K562 (cell line): ENCODE measurements at regions not wholly inside any gene's neighbourhood (a gene's known extent, or its start where the extent isn't known, plus 50 kb on each side); places are given as distances from the start of the nearest gene placed in this dataset.

Source experiments
- ATAC-seq: fragments of 200-7000 bp; cut with Tn5 transposase; 3 replicates; pipeline ENCODE4 v1.9.1; 2020; ENCODE audit warnings: moderate library complexity
- BruUV-seq: library from RNA; stranded (reverse); fragments of 400-500 nt; replicated peaks from 2 replicates; lab custom pipeline; 2021; lab: Mats Ljungman, UMichigan
- CTCF ChIA-PET: fragments of 300-600 bp; formaldehyde crosslinking; extraction: SDS; loops from one replicate; lab custom pipeline; 2021; ENCODE audit warnings: low intra/inter-chr PET ratio; lab: Yijun Ruan, JAX
- POLR2A ChIA-PET: fragments of 300-600, 350-650 bp; sonication (Branson Sonifier 250); formaldehyde crosslinking; extraction: SDS; loops from one replicate; lab custom pipeline; 2021; ENCODE audit warnings: antibody characterized with exemption, inconsistent platforms; lab: Yijun Ruan, JAX
- DNase-seq, 4 experiments: peaks; one replicate each; pipeline versions ENCODE4 v3.0.0 to v3.0.0-alpha.2; 2011 to 2018; ENCODE audit warnings: low spot score in 3 of 4, mixed read lengths in 3 of 4; ENCODE audit errors: extremely low read depth in 1 of 4
- FAIRE-seq: peaks from 2 replicates; lab custom pipeline; 2011; peaks lifted over from hg19 to GRCh38; lab: Jason Lieb, UNC
- H2AFZ ChIP-seq: 2 replicates; pipeline ENCODE4 v1.6.0; 2011; ENCODE audit warnings: low read depth, low read length, control low read depth, inconsistent platforms
- H3K27ac ChIP-seq: fragments of 200-600 bp; 3 replicates; pipeline ENCODE4 v1.8.0; 2011; ENCODE audit warnings: low read depth, mild to moderate bottlenecking, control low read depth, inconsistent platforms, low read length, moderate library complexity, mixed read lengths; ENCODE audit errors: extremely low read depth
- H3K27me3 ChIP-seq, 2 experiments: fragments of 300-600 bp in 1 of 2; 2 replicates in 1 of 2; 3 replicates in 1 of 2; pipeline versions ENCODE4 v1.6.0 to v1.8.0; 2011; ENCODE audit warnings: inconsistent platforms in 2 of 2, low read length in 2 of 2, mild to moderate bottlenecking in 1 of 2, mixed read lengths in 1 of 2, moderate library complexity in 1 of 2; ENCODE audit not compliant: control insufficient read depth in 2 of 2, insufficient read depth in 2 of 2
- H3K36me3 ChIP-seq: fragments of 300-600 bp; 3 replicates; pipeline ENCODE4 v1.8.0; 2011; ENCODE audit warnings: mild to moderate bottlenecking, low read length, inconsistent platforms; ENCODE audit not compliant: control insufficient read depth, insufficient read depth
- H3K4me1 ChIP-seq, 2 experiments: fragments of 200-600 bp in 1 of 2; replicated peaks in 1 of 2; 2 replicates in 1 of 2; 3 replicates in 1 of 2; pipeline versions ENCODE4 v1.5.1 to v1.8.0; 2011; ENCODE audit warnings: inconsistent platforms in 2 of 2, low read length in 2 of 2, mild to moderate bottlenecking in 1 of 2, mixed read lengths in 1 of 2, moderate library complexity in 1 of 2; ENCODE audit not compliant: control insufficient read depth in 2 of 2, insufficient read depth in 2 of 2
- H3K4me2 ChIP-seq: 2 replicates; pipeline ENCODE4 v1.6.1; 2011; ENCODE audit warnings: low read length, control low read depth, inconsistent platforms, mixed read lengths; ENCODE audit not compliant: insufficient read depth
- H3K4me3 ChIP-seq: fragments of 200-600 bp; sonication (generic), shearing (Covaris generic); 2 replicates; pipeline ENCODE4 v1.5.1; 2016; ENCODE audit warnings: control low read depth, inconsistent platforms
- H3K79me2 ChIP-seq: fragments of 200-600 bp; 3 replicates; pipeline ENCODE4 v1.8.0; 2011; ENCODE audit warnings: low read length, inconsistent platforms; ENCODE audit not compliant: control insufficient read depth, insufficient read depth
- H3K9ac ChIP-seq, 2 experiments: 2 replicates each; pipeline versions ENCODE4 v1.6.0 to v1.6.1; 2011; ENCODE audit warnings: low read depth in 2 of 2, low read length in 2 of 2, control low read depth in 1 of 2, inconsistent platforms in 1 of 2, mild to moderate bottlenecking in 1 of 2, mixed read lengths in 1 of 2; ENCODE audit not compliant: insufficient read depth in 1 of 2
- H3K9me1 ChIP-seq: one replicate; pipeline ENCODE4 v1.6.0; 2011; ENCODE audit warnings: inconsistent platforms, mild to moderate bottlenecking, low read length, moderate library complexity; ENCODE audit not compliant: control insufficient read depth, insufficient read depth
- H3K9me3 ChIP-seq: replicated peaks from 2 replicates; pipeline ENCODE4 v1.5.1; 2011; ENCODE audit warnings: low read depth, low read length, inconsistent platforms; ENCODE audit not compliant: control insufficient read depth, insufficient read depth
- H4K20me1 ChIP-seq: replicated peaks from 2 replicates; pipeline ENCODE4 v1.6.1; 2011; ENCODE audit warnings: low read length, inconsistent platforms, mixed read lengths; ENCODE audit not compliant: control insufficient read depth, insufficient read depth
- POLR3A ChIP-seq: IDR thresholded peaks from 2 replicates; pipeline ENCODE4 v1.6.1; 2011; ENCODE audit warnings: borderline replicate concordance, mild to moderate bottlenecking, moderate library complexity; ENCODE audit not compliant: insufficient read length, insufficient read depth; ENCODE audit errors: extremely low read depth
- STAT5A ChIP-seq: IDR thresholded peaks from 2 replicates; pipeline ENCODE4 v1.6.1; 2012; ENCODE audit warnings: low read length, inconsistent platforms, borderline replicate concordance
- ZKSCAN8 ChIP-seq: fragments of 200-800 bp; sonication (Bioruptor generic); IDR thresholded peaks from 2 replicates; pipeline ENCODE4 v1.6.1; 2016; ENCODE audit warnings: missing genetic modification characterization, missing compliant biosample characterization
- ZNF584 ChIP-seq: fragments of 200-800 bp; sonication (Bioruptor generic); IDR thresholded peaks from 2 replicates; pipeline ENCODE4 v1.6.1; 2016; ENCODE audit warnings: low read depth, mild to moderate bottlenecking, missing genetic modification characterization, missing compliant biosample characterization
- ZNF707 ChIP-seq: fragments of 250-450 bp; sonication (Bioruptor Pico); conservative IDR thresholded peaks from 2 replicates; pipeline ENCODE4 v1.8.0; 2022; ENCODE audit warnings: inconsistent platforms, mild to moderate bottlenecking, moderate library complexity
- ZNF830 ChIP-seq: fragments of 250-450 bp; sonication (Bioruptor Pico); IDR thresholded peaks from 2 replicates; pipeline ENCODE4 v1.5.0; 2021; ENCODE audit warnings: mild to moderate bottlenecking
- WGBS: fragments of 100-300 bp; shearing (Covaris generic); methylation state at CpG from one replicate; pipeline ENCODE4 v1.1.6; 2016; ENCODE audit warnings: low coverage, mixed read lengths; ENCODE audit not compliant: insufficient coverage; ENCODE audit errors: missing lambda C conversion rate; 5-methylcytosine and 5-hydroxymethylcytosine counted together
- in situ Hi-C: fragments of 300-500 bp; cut with MboI; formaldehyde crosslinking; loops from 4 replicates; pipeline ENCODE4 v1.15.0; 2018; ENCODE audit warnings: inconsistent platforms, mixed read lengths
- intact Hi-C: fragments of 100-400 bp; cut with micrococcal nuclease; formaldehyde crosslinking; loops from 2 replicates; pipeline ENCODE4 v1.14.2; 2022

DNA sequence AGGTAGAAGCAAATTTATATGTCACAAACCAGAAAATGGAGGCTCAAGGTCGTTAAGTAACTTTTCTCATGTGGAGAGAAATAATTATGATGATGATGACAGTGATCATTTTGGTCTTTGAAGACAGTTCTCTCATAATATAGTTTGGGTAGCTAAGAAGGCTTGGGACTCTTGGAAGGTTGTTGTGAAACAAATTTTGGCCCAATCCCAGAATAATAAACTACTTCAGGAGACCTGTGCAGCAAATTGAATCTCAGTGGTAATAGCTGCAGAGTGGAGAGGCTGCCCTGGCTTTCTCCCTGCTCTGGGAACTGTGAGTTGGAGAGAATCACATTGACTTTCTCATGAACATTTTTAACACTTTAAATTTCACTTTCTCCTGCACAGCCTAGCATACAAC lies 217.2 kb upstream of the BOD1L1 start (continued):
- TF ChIP-seq ZNF707 (CRISPR knock-in tag) (no peak), ZKSCAN8 (CRISPR knock-in tag) (no peak), STAT5A (no peak), ZNF830 (CRISPR knock-in tag) (no peak)

GRCh38 chr4:13849778-13850177 lies 222.3 kb upstream of the BOD1L1 start:
- ChIA-PET CTCF (no interaction called here), POLR2A (no interaction called here)
- Histone ChIP-seq H3K9ac (no peak overlapping the region), H4K20me1 (no peaks in the 10 kb centered on the region), H3K9me1 (no peaks in the 10 kb centered on the region), H3K79me2 (no peaks in the 10 kb centered on the region), H3K4me3 (no peak overlapping the region), H3K4me1 (no peaks in the 10 kb centered on the region), H2AFZ (no peak overlapping the region), H3K9me3 (no peaks in the 10 kb centered on the region; the same call in 1 of the 2 replicates), H3K4me2 (no peak overlapping the region), H3K27me3 (no peaks in the 10 kb centered on the region), H3K36me3 (no peaks in the 10 kb centered on the region), H3K27ac (no peak overlapping the region)
- 0% methylated on average over 2 of the region's 2 CpGs for WGBS
- DNase-seq (no peak), ATAC-seq (no peak), FAIRE-seq (no peak)
- in situ Hi-C loops (no loop called here), intact Hi-C loops (no loop called here)
- TF ChIP-seq POLR3A = no peak
- no peak for TF ChIP-seq ZNF584
- BruUV-seq = no TSS peak
